ENCODE measurements at regions not wholly inside any gene's neighbourhood (a gene's known extent, or its start where the extent isn't known, plus 50 kb on each side); places are given as distances from the start of the nearest gene placed in this dataset.

DNA sequence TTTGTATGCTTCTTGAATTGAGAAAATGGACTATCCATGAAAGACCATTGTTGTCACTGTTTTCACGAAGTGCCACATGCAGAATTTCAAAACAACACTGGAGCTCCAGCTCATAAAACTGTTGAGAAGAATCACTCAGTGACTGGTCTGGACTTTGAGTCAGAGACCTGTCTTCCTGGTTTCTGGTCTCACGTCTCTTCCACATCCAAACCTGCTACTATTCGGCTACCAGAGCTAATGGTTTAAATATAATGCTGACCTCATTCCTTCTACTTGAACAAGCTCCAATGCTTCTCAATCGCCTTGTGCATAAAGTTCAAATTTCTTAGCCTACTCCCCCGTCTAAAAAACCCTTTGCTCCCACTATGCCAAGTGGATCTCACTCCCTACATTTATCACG lies 227.9 kb upstream of the NR2F2 start:
- no peak for DNase-seq (ENCODE audit: low spot score)

DNA sequence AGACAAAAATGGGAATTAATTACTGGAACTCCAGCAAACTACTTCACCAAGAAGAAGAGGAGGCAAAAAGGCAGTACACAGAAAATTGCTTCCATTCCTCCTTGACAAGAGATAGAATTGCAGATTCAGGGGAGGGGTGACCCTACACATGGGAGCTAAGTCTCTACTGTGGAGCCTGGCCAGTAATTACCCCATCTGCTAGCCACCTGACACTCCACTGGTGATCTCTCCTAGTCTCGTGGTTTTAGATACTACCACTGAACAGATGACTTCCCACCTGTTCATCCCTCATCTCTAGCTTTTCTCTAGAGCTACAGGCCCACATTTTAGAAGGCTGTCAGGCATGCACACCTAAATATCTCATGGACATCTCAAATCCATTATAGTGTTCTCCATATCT lies 224.3 kb upstream of the NR2F2 start:
- no peak for DNase-seq (ENCODE audit: low spot score)

DNA sequence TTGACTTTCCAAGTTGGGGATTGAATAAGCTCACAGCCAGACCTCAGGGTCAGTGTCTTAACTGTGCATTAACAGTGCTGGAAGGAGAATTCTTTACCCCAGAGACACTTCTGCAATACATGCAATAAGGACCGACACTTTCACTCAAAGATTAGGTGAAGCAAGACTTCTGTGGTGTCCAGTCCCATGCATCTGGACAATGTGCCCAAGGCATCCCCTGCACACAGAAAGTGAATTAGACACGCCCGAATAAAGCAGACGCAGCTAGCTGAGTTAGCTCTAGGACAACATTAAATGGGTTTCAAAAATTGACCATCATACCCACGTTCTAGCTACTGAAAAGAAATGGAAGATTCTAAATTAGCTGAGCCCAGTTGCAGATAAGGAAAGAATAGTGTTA lies 223.9 kb upstream of the NR2F2 start:
- no peak for DNase-seq (ENCODE audit: low spot score)

DNA sequence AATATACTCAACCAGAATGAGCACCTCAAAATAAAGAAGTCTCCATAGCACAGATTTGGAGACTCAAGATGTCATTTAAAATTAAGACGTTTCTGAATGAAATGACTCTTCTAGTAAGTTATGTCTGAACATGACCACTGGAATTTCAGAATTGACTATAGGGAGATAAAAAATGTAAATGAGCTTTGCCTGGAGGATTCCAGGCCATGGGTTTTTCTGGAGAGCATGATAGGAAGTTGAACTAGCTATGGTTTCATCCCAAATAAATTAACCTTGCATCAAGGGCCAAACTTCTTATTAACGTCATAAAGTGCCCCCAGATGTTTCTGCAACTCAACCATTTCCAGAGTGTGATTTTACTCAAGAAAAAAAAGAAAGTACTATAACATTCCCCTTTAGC lies 222.6 kb upstream of the NR2F2 start:
- no peak for DNase-seq (ENCODE audit: low spot score)

DNA sequence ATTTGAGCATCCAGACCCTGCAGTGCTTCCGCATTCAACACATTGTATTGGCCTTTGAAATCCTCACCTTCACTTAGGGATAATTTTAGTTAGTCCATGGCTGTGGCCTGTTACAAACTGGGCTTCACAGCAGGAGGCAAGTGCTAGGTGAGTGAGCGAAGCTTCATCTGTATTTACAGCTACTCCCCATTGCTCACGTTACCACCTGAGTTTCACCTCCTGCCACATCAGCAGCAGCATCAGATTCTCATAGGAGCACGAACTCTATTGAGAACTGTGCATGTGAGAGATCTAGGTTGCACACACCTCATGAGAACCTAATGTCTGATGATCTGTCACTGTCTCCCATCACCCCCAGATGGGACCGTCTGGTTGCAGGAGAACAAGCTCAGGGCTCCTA lies 222.1 kb upstream of the NR2F2 start:
- DNase-seq (ENCODE audit: low spot score), result no peak

DNA sequence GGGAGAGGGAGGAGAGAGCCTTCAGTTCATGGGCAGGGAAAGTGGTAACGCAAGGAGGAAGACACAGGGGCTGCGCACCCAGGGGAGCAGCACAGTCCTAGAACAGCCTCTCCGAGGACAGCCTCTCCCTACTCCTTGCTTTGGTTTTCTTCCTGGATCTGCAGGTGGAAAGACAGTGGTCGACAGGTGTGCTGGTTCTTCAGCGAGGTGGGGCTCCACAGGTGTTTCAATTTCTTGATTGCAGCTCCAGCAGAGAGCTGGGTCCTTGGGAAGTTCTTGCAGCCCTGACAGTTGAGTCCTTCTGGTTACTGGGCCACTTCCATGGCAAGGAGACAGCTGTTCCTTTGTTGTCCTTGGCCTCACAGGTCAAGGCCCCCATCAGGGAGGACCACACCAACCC lies 220.7 kb upstream of the NR2F2 start:
- no peak for DNase-seq (ENCODE audit: low spot score)

DNA sequence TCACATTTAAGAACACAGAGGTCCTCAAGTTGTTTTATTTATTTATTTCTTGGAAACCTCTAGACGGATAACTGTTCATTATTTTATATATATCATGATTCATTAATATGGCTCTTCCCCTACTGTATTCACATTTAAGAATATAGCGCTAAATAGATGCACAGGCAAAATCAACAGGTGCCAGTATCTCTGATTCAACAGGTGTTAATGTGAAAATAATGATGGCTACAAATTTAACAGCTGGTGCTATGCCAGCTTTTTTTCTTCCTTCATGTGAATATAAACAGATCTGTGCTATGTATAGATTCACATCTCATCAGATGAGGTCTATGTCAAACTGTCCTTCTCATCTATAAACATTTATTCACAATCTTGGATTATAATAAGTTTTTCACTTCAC lies 218.5 kb upstream of the NR2F2 start:
- no peak for DNase-seq (ENCODE audit: low spot score)

DNA sequence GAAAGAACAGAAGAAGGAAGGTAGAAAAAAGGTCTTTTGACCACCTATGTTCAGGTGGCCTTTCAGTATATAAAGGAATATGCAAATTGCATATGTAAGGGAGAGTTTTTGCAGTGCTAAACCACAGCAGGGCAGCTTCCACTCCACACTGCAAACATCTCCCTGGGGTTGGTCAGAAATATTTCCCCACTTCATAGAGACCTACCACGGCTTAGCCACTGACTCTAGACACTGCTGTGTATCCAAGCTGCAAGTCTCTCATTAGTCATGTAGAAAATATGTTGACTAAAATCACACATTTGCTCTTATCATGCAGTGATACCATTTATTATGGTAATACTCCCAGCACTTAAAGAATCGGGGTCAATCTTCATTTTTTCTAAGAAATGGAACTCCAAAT lies 214.9 kb upstream of the NR2F2 start:
- DNase-seq (ENCODE audit: low spot score), result no peak

DNA sequence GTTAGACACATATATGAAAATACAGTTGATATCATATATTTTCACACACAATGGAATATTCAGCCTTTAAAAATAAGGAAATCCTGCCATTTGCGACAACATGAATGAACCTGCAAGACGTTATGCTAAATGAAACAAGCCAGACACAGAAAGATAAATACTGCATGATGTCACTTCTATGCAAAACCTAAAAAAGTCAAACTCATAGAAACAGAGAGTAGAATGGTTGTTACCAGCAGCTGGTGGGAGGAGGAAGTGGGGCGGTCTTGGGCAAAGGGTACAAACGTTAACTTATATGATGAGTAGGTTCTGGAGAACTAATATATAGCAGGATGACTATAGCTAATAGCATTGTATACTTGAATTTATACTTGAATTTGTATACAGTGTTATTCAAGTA lies 213.2 kb upstream of the NR2F2 start:
- DNase-seq (ENCODE audit: low spot score), result no peak

DNA sequence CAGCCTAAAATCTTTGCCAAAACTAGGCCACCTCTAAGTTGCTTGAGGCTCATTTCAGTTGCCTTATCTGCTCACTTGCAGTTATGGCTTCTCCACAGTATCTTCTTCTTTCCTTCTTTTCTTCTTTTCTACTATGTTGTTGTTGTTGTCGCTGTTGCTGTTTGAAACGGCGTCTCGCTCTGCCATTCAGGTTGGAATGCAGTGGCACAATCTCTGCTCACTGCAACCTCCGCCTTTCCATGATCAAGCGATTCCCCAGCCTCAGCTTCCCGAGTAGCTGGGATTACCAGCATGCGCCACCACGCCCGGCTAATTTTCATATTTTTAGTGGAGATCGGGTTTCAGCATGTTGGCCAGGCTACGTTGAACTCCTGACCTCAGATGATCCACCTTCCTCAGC lies 210.8 kb upstream of the NR2F2 start:
- DNase-seq (ENCODE audit: low spot score), result no peak

DNA sequence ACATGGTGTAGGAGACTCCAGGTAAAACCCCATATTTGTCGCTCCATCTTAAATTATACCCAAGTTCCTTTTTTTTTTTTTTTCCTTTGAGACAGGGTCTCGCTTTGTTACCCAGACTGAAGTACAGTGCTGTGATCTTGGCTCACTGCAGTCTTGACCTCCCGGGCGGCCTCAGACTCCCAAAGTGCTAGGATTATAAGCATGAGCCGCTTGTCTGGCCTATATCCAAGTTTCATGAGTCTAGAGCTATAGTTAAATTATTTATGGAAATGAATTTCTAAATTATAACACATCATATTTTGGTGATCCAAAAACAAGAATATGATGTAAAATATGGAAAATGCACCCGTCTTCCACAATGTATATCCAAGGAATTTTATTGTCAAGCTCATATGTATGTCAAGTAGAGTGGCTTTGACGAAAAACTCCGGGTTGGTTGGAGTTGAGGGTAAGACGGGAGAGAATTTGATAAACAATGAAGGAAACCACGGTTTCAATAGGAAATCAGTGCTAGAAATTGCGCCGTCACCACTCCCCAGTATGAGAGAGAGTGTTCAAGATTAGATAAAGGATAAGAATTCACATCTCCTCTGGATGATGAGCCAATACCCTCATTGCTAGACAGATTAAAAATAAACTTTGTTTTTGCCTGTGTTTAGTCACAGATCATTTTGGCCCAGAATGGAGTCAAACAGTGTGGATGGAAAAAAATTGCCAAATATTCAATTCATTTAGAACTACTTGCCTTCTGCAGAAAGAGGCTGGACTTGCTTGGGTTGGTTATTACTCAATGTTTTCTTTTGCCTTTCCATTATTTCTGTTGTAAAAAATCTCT lies 209.2 kb upstream of the NR2F2 start:
- no peak for DNase-seq (ENCODE audit: low spot score)

DNA sequence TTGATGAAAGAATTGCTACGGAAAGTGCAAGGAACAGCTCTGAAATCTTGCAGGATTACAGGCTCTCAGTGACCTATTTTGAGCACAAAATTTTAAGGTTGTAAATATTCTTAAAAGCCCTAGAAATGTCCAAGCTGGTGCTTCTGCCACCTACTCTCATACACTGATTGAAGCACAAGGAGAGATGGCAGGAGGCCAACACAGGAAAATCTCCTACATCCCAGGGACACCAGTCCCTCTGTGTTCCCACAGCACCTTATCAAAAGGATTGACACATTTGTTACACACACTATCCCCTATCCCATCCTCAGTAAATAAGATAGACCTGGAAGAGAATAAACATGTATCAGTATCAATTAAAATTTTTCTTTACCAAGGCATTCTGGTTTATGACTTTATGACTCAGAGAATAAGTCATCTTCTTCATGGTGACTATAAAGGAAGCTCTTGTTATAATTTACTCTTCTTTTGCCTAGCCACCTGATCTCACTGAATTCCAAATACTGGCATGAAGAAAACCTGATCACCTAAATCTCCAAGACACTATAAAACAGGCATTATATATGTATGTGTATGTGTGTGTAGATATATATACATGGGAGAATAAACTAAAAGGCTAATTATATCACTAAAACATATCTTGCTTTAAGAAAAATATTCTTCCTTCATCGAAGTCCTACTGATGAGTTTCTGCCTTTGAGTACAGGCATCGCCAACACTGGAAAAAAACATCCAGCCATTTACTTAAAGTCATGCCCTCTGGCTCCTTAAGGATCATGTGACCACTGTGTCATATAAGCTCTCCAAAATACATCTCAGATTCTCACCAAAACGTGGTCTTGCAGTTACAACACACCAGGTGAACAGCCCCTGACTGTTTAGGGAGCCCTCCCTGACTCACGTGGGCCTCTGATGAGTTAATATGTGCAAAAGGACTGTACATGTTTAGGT lies 208.1 kb upstream of the NR2F2 start:
- DNase-seq (ENCODE audit: low spot score), result no peak

DNA sequence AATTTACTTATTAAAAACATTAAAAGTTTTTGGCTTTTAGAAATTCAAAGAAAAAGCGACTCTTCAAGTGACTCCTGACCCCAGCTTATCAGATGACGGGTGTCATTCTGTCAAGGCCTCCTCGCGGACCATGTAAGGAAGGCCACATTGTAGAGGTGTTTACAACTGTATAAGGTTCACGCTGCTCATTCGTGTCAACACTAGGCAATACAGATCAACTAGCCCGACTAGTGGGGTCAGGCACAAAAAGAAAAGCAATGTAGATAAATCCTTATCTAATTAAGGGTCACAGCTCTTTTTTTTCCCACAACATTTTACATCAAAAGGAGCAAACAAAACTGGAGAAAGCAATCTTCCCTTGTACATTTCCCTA lies 207.5 kb upstream of the NR2F2 start:
- no peak for DNase-seq (ENCODE audit: low spot score)

DNA sequence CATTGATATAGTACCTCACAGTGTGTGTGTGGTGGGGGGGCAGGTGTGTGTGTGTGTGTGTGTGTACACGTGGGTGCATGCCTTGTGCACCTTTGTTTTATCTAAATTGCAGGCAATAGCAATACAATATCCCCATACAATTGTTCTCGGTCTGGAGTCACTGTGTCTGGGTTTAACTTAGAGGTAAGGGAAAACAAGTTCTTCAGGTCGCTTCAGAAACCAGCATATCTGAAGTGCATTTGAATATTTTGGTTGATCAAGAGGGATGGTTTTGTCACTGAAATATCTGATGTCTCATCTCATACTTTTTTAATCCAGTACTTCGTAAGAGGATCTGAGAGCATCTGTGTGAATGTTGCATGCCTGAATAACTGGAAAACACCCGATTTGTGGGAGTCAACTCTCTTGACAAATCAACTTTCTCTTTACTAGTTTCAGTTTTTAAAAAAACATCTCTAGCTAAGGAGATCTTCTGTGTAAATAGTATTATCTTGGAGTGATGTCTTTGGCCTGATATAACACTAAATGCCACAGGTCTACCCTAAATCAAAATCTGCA lies 206.8 kb upstream of the NR2F2 start:
- no peak for DNase-seq (ENCODE audit: low spot score)

DNA sequence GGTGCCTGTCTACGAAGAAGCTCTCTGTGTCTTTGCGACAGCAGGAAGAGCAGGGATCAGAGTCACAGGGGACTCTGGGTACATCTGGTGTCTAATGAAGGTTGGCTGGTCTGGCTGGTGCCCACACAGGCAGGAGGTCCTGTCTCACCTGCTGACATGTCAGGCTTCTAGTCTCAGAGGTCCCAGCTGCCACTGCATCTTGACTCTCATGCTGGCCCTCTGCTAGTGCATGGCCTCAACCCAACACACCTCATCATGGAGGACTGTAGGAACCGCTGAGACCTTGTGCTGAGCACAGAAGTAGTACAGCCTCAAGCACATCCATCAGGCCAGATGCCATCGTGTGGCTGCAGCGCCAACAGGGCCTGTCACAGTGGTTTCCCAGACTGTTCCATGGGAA lies 206.1 kb upstream of the NR2F2 start:
- DNase-seq (ENCODE audit: low spot score), result no peak

DNA sequence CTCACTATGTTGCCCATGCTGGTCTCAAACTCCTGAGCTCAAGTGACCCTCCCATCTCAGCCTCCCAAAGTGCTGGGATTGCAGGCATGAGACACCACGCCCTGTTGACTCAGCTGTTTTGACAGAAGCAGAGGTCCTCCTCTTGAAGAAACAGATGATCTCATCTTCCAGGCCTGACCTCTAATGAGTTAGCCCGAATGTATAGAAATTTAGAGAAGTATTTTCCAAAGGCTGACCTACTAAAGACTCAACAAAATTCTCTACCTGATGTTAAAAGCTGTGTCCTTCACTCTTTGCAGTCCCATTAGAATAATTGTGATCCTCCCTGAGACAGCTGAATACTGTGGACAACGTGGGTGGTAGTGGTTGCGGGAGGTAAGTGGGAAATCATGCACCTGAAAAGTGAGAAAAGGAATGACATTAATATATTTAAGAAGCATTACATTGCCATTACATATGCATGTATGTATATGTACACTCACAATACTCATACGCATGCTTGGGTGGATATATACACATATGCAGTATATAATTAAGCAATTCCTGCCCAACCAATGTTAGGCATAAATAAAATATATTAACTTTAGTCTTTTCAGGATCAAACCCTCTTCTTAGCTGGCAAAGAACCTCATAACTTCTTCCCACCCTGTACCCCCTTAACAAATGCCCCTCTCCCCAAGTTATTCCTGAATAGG lies 204.6 kb upstream of the NR2F2 start:
- no peak for DNase-seq (ENCODE audit: low spot score)

DNA sequence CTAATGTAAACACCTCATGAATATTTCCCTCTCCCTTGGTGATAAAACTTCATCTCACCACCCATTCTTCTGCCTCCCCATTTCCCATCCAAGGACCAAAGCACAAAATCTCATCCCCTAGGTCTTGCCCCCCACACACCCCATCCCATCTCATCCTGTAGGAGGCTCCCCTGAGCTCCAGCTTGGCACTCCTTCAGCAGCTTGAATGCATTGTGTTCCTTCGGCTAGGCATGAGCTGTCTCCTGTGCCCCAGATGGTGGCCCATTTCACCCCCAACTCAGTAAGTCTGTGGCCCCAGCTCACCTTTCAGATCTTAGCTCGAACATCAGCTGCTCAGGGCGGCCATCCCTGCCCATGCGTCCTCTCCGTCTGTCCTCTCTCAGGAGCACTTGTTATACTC lies 203.6 kb upstream of the NR2F2 start:
- DNase-seq (ENCODE audit: low spot score), result no peak

DNA sequence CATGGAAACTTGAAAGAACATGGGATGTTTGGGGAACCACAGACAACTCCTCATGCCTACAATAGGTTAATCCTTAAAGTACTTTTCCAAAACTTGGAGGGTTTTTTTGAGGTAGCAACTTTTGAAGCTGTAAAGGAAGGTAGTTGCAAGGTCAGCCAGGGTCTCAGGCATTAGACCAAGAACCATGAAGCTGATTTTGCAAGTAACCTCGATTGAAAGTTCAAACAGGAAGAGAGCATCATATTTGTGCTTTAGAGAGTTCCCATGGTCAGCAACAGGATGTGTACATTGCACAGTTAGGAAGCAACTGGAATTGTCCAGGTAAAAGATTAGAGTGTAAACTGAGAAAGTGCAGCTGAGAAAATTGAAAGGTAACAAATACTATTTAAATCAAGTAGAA lies 199.8 kb upstream of the NR2F2 start:
- no peak for DNase-seq (ENCODE audit: low spot score)

DNA sequence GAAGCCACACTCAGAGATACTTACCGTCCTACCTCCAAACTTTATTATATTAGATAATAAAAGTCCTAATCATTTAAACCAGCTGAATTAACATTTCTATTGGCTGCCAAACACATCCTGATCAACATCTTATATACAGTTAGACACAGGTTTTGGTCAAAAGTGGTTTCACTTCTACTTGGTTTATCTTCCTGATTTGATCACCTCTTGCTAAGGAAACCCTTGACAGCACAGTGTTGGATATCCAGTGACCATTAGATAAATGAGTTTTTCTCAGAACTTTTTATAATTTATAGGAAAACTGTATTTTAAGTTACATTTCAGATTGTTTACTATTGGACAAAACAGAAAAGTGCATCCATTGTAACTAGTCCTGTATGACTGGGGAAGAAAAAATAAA lies 198.4 kb upstream of the NR2F2 start:
- DNase-seq (ENCODE audit: low spot score), result no peak

DNA sequence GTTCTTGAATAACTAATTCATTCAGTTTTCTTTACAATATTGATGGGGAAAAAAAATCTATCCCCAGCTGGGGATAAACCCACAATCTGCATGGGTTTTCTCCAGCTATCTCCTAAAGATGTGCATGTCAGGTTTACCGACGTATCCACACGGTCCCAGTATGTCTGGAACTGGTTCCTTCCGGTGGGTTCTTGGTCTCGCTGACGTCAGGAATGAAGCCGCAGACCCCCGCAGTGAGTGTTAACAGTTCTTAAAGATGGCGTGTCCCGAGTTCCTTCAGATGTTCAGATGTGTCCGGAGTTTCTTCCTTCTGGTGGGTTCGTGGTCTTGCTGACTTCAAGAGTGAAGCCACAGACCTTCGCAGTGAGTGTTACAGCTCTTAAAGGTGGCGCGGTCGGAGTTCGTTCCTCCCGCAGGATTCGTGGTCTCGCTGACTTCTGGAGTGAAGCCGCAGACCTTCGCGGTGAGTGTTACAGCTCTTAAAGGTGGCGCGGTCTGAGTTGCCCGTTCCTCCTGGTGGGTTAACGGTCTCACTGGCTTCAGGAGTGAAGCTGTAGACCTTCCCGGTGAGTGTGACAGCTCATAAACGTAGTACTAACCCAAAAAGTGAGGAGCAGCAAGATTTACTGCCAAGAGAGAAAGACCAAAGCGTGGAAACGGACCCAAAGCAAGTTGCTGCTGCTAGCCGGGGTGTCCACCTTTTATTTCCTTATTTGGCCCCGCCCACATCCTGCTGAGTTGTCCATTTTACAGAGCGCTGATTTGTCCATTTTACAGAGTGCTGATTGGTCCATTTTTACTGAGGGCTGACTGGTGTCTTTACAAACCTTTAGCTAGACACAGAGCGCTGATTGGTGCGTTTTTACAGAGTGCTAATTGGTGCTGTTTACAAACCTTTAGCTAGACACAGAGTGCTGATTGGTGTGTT lies 195.1 kb upstream of the NR2F2 start:
- no peak for DNase-seq (ENCODE audit: low spot score)

DNA sequence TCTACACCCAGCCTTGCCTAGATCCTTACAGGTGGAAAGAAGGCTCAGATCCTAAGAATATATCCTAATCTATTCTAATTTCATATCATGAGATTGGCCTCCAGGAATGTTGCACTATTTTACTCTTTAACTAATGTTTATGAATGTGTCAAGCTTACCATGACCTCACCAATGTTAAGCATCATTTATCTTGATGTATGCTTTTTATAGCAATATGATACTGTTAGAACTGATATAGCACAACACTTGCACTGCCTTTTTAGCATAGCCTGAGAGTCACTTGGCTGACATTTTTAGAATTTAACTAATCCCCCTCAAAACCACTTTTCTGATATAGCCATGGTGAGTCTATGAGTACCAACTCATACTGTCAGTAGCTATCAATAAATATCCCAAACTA lies 191.5 kb upstream of the NR2F2 start:
- no peak for DNase-seq (ENCODE audit: low spot score)

All from globus pallidus (tissue), 1 donor.